Upper lobe of left lung (tissue), 4 donors: ENCODE measurements at regions not wholly inside any gene's neighbourhood (a gene's known extent, or its start where the extent isn't known, plus 50 kb on each side); places are given as distances from the start of the nearest gene placed in this dataset.

Experiments
- EP300 ChIP-seq, 4 donors: sonication (generic); formaldehyde crosslinking; IDR thresholded peaks; one replicate each; pipeline ENCODE4 v1.5.1; 2017; ENCODE audit warnings: antibody characterized with exemption in 4 of 4, control low read depth in 2 of 4
- POLR2A ChIP-seq, 4 donors: fragments of 450-650 bp; IDR thresholded peaks; one replicate each; pipeline ENCODE4 v1.5.1; 2016 to 2017; ENCODE audit warnings: antibody characterized with exemption in 4 of 4, mild to moderate bottlenecking in 2 of 4
- POLR2AphosphoS5 ChIP-seq, 2 donors: sonication (generic); formaldehyde crosslinking; IDR thresholded peaks; one replicate each; pipeline ENCODE4 v1.5.1; 2017; ENCODE audit warnings: antibody characterized with exemption in 2 of 2
- TF ChIP-seq, protein P1 (sequence below), 6 experiments: fragments of 450-650 bp in 4 of 6; fragments of 200-600 bp in 2 of 6; sonication (generic) in 2 of 6; IDR thresholded peaks; one replicate each; pipeline ENCODE4 v1.5.1; 2016 to 2019; ENCODE audit warnings: antibody characterized with exemption in 6 of 6

DNA sequence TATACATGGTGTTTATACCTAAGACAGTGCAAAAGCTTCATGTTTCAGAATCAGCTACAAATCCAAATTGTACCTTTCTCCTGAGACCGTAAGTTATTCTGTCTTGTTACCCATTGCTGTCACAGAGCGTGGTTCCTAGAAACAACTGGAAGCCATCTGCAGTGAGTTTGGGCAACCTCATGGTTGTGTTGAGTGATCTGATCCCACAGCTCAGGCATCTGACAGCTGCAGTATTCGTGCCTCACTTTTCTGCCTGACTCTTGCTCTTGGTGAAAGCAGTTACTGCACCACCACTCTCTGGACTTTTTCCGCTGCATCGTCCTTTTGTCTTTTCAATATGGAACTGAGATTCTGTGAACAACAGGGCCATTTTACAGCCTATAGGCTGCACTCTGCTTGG, 752.6 kb downstream of the MAFB start:
- TF ChIP-seq POLR2A (IDR thresholded peaks at IDR 0.05), result no peak
- TF ChIP-seq, protein P1, sequence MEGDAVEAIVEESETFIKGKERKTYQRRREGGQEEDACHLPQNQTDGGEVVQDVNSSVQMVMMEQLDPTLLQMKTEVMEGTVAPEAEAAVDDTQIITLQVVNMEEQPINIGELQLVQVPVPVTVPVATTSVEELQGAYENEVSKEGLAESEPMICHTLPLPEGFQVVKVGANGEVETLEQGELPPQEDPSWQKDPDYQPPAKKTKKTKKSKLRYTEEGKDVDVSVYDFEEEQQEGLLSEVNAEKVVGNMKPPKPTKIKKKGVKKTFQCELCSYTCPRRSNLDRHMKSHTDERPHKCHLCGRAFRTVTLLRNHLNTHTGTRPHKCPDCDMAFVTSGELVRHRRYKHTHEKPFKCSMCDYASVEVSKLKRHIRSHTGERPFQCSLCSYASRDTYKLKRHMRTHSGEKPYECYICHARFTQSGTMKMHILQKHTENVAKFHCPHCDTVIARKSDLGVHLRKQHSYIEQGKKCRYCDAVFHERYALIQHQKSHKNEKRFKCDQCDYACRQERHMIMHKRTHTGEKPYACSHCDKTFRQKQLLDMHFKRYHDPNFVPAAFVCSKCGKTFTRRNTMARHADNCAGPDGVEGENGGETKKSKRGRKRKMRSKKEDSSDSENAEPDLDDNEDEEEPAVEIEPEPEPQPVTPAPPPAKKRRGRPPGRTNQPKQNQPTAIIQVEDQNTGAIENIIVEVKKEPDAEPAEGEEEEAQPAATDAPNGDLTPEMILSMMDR (IDR thresholded peaks at IDR 0.05), result no peak
- no peak for TF ChIP-seq EP300 (IDR thresholded peaks at IDR 0.05)
- TF ChIP-seq POLR2AphosphoS5 (IDR thresholded peaks at IDR 0.05), result no peak
